ENCODE measurements at regions not wholly inside any gene's neighbourhood (a gene's known extent, or its start where the extent isn't known, plus 50 kb on each side); places are given as distances from the start of the nearest gene placed in this dataset.

DNA sequence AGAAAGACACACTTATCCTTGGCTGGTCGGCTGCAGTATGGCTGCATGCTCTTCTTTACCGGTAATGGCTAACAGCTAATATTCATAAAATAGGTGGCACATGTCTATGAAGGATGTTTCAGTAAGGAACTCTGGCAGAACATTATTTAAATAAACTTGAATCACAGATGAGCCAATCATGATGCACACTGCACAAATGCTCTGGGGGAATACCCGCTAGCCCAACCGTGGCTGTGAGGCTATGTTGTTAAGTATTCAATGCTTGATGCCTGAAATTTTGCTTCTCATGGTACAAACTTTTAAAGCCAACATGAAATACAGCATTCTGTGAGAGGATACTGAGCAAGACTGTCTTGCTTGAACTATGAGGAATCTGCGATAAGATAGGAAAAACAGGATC lies 505.8 kb downstream of the ZEB2 start:
- intact Hi-C loops (cut with micrococcal nuclease), result no loop called here
- no peak overlapping the region for H3K27ac ChIP-seq (ENCODE audit: low read length)
- Mint-ChIP-seq H3K4me3 (no peak overlapping the region), H3K9me3 (no peaks in the 10 kb centered on the region), H3K27ac (no peak overlapping the region), H3K36me3 (no peaks in the 10 kb centered on the region), H3K4me1 (peaks cover 0 to 4% of the 10 kb centered on the region in 2 donors), H3K27me3 (ENCODE audit: low read depth in 2 of 2) (no peaks in the 10 kb centered on the region)
- TF ChIP-seq, protein P1, sequence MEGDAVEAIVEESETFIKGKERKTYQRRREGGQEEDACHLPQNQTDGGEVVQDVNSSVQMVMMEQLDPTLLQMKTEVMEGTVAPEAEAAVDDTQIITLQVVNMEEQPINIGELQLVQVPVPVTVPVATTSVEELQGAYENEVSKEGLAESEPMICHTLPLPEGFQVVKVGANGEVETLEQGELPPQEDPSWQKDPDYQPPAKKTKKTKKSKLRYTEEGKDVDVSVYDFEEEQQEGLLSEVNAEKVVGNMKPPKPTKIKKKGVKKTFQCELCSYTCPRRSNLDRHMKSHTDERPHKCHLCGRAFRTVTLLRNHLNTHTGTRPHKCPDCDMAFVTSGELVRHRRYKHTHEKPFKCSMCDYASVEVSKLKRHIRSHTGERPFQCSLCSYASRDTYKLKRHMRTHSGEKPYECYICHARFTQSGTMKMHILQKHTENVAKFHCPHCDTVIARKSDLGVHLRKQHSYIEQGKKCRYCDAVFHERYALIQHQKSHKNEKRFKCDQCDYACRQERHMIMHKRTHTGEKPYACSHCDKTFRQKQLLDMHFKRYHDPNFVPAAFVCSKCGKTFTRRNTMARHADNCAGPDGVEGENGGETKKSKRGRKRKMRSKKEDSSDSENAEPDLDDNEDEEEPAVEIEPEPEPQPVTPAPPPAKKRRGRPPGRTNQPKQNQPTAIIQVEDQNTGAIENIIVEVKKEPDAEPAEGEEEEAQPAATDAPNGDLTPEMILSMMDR (IDR thresholded peaks at IDR 0.05), result no peak
- no peaks in the 10 kb centered on the region for H3K36me3 ChIP-seq (ENCODE audit: control insufficient read depth, insufficient read depth, low read length)
- H3K9me3 ChIP-seq (ENCODE audit: control insufficient read depth, insufficient read depth, low read length), result no peaks in the 10 kb centered on the region
- ATAC-seq (no peak), DNase-seq (no peak)
- 93% methylated on average over 5 of the region's 5 CpGs for WGBS (ENCODE audit: insufficient coverage)
- no peaks in the 10 kb centered on the region for H3K27me3 ChIP-seq (ENCODE audit: control insufficient read depth, insufficient read depth, low read length)
- no peaks in the 10 kb centered on the region for H3K4me1 ChIP-seq (ENCODE audit: control insufficient read depth, insufficient read depth, low read length)
- H3K4me3 ChIP-seq (ENCODE audit: low read length), result no peak overlapping the region

DNA sequence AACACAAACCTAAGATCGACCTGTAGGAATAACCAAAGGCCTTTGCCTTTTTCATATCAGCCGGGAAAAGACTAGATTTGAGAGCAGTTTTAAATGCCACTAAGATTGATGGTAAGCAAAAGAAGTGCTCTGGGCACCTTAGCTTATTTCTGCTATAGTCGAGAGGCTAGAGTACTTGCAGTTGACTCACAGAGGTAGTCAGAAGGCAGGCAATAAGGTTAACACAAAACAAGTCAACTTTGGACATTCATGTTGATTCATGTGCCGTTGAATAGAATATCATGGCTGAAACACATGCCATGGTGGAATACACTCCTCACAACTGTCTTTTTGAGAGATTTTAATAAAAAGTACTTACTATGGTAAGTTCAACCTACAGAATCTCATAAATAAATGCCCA lies 507.6 kb downstream of the ZEB2 start:
- H3K9me3 Mint-ChIP-seq, result no peaks in the 10 kb centered on the region
- no peak overlapping the region for H3K27ac Mint-ChIP-seq
- Histone ChIP-seq H3K27me3 (ENCODE audit: control insufficient read depth, insufficient read depth, low read length) (no peaks in the 10 kb centered on the region), H3K9me3 (ENCODE audit: control insufficient read depth, insufficient read depth, low read length) (no peaks in the 10 kb centered on the region), H3K27ac (ENCODE audit: low read length) (no peak overlapping the region), H3K4me3 (ENCODE audit: low read length) (no peak overlapping the region), H3K36me3 (ENCODE audit: control insufficient read depth, insufficient read depth, low read length) (no peaks in the 10 kb centered on the region), H3K4me1 (ENCODE audit: control insufficient read depth, insufficient read depth, low read length) (no peaks in the 10 kb centered on the region)
- DNase-seq, result no peak
- intact Hi-C loops (cut with micrococcal nuclease), result no loop called here
- no peak for ATAC-seq
- 92% methylated on average over 4 of the region's 4 CpGs for WGBS (ENCODE audit: insufficient coverage)
- H3K27me3 Mint-ChIP-seq (ENCODE audit: low read depth in 2 of 2), result no peaks in the 10 kb centered on the region
- TF ChIP-seq, protein P1 (IDR thresholded peaks at IDR 0.05), result no peak
- H3K4me3 Mint-ChIP-seq, result no peak overlapping the region
- H3K36me3 Mint-ChIP-seq, result no peaks in the 10 kb centered on the region
- peaks cover 0 to 4% of the 10 kb centered on the region in 2 donors for H3K4me1 Mint-ChIP-seq

GRCh38 chr2:144011553-144011952 lies 508.4 kb downstream of the ZEB2 start:
- H3K9me3 Mint-ChIP-seq, result no peaks in the 10 kb centered on the region
- H3K27me3 ChIP-seq (ENCODE audit: control insufficient read depth, insufficient read depth, low read length), result no peaks in the 10 kb centered on the region
- TF ChIP-seq, protein P1 (IDR thresholded peaks at IDR 0.05), result no peak

GRCh38 chr2:144011098-144011497 lies 508.8 kb downstream of the ZEB2 start:
- H3K4me3 ChIP-seq (ENCODE audit: low read length), result no peak overlapping the region
- H3K4me3 Mint-ChIP-seq, result no peak overlapping the region
- TF ChIP-seq, protein P1 (IDR thresholded peaks at IDR 0.05), result no peak
- ATAC-seq, result no peak
- no peak overlapping the region for H3K27ac ChIP-seq (ENCODE audit: low read length)
- peaks cover 4% of the 10 kb centered on the region for H3K36me3 ChIP-seq (ENCODE audit: control insufficient read depth, insufficient read depth, low read length)
- no peaks in the 10 kb centered on the region for H3K4me1 ChIP-seq (ENCODE audit: control insufficient read depth, insufficient read depth, low read length)
- H3K27ac Mint-ChIP-seq, result no peak overlapping the region
- H3K9me3 Mint-ChIP-seq, result no peaks in the 10 kb centered on the region
- intact Hi-C loops (cut with micrococcal nuclease), result no loop called here
- no peaks in the 10 kb centered on the region for H3K27me3 ChIP-seq (ENCODE audit: control insufficient read depth, insufficient read depth, low read length)
- no peak for DNase-seq
- H3K9me3 ChIP-seq (ENCODE audit: control insufficient read depth, insufficient read depth, low read length), result no peaks in the 10 kb centered on the region
- no peaks in the 10 kb centered on the region for H3K36me3 Mint-ChIP-seq
- no peaks in the 10 kb centered on the region for H3K27me3 Mint-ChIP-seq (ENCODE audit: low read depth in 2 of 2)
- H3K4me1 Mint-ChIP-seq, result peaks cover 0 to 4% of the 10 kb centered on the region in 2 donors

More at GRCh38 chr2:144011553-144011952, 508.4 kb downstream of the ZEB2 start:
- Mint-ChIP-seq H3K27ac (no peak overlapping the region), H3K4me1 (peaks cover 0 to 4% of the 10 kb centered on the region in 2 donors), H3K4me3 (no peak overlapping the region), H3K36me3 (no peaks in the 10 kb centered on the region), H3K27me3 (ENCODE audit: low read depth in 2 of 2) (no peaks in the 10 kb centered on the region)
- Histone ChIP-seq H3K27ac (ENCODE audit: low read length) (no peak overlapping the region), H3K36me3 (ENCODE audit: control insufficient read depth, insufficient read depth, low read length) (peaks cover 4% of the 10 kb centered on the region), H3K4me1 (ENCODE audit: control insufficient read depth, insufficient read depth, low read length) (no peaks in the 10 kb centered on the region), H3K9me3 (ENCODE audit: control insufficient read depth, insufficient read depth, low read length) (no peaks in the 10 kb centered on the region), H3K4me3 (ENCODE audit: low read length) (no peak overlapping the region)
- DNase-seq, result no peak
- intact Hi-C loops (cut with micrococcal nuclease), result no loop called here
- ATAC-seq, result no peak
- 100% methylated on average over 1 of the region's 2 CpGs for WGBS (ENCODE audit: insufficient coverage)

All from natural killer cell (primary cell).